ENCODE measurements at regions not wholly inside any gene's neighbourhood (a gene's known extent, or its start where the extent isn't known, plus 50 kb on each side); places are given as distances from the start of the nearest gene placed in this dataset.
A peak's percentile ranks its signal among the peaks of the same experiment; 100 is the strongest.

GRCh38 chr11:129613071-129613470, 202.6 kb upstream of the TMEM45B start:
- H3K27ac ChIP-seq, result no peak overlapping the region
- DNase-seq, result no peak
- intact Hi-C loops (cut with DNase I), result no loop called here

GRCh38 chr11:129614256-129614944, 201.2 kb upstream of the TMEM45B start:
- WGBS, 2 donors, result 51 to 56% methylated on average over 11 of the region's 11 CpGs
- Histone ChIP-seq H3K4me3 (replicated peaks in 1 of 3) (no peak overlapping the region), H3K36me3 (no peaks in the 10 kb centered on the region), H3K27me3 (no peaks in the 10 kb centered on the region), H3K27ac (no peak overlapping the region), H3K4me1 (peaks cover 15 to 16% of the 10 kb centered on the region in 2 donors), H3K9me3 (no peaks in the 10 kb centered on the region)
- no peak for TF ChIP-seq POLR2A (IDR thresholded peaks at IDR 0.05)
- TF ChIP-seq CTCF (IDR thresholded peaks at IDR 0.05), result no peak
- DNase-seq, result peak in 1 of 2 donors; percentile 19
- intact Hi-C loops (cut with DNase I), result no loop called here

More at GRCh38 chr11:129613071-129613470, 202.6 kb upstream of the TMEM45B start:
- Histone ChIP-seq H3K4me1 (peaks cover 15 to 16% of the 10 kb centered on the region in 2 donors), H3K27me3 (no peaks in the 10 kb centered on the region), H3K9me3 (no peaks in the 10 kb centered on the region), H3K4me3 (replicated peaks in 1 of 3) (no peak overlapping the region), H3K36me3 (no peaks in the 10 kb centered on the region)
- TF ChIP-seq POLR2A (IDR thresholded peaks at IDR 0.05), result no peak
- no peak for TF ChIP-seq CTCF (IDR thresholded peaks at IDR 0.05)
- WGBS, 2 donors, result 63 to 81% methylated on average over 3 of the region's 3 CpGs

GRCh38 chr11:129618046-129618569, 197.5 kb upstream of the TMEM45B start:
- 61 to 76% methylated on average over 22 to 26 of the region's 41 CpGs for WGBS, 2 donors

GRCh38 chr11:129620237-129621104, 195.2 kb upstream of the TMEM45B start:
- WGBS, 2 donors, result 59 to 68% methylated on average over 12 of the region's 12 CpGs

More at GRCh38 chr11:129618046-129618569, 197.5 kb upstream of the TMEM45B start:
- Histone ChIP-seq H3K4me3 (replicated peaks in 1 of 3) (no peak overlapping the region), H3K36me3 (no peaks in the 10 kb centered on the region), H3K27ac (no peak overlapping the region), H3K27me3 (no peaks in the 10 kb centered on the region), H3K9me3 (no peaks in the 10 kb centered on the region), H3K4me1 (peaks cover 4 to 5% of the 10 kb centered on the region in 2 donors)
- intact Hi-C loops (cut with DNase I), result no loop called here
- DNase-seq, result no peak
- no peak for TF ChIP-seq POLR2A (IDR thresholded peaks at IDR 0.05)
- no peak for TF ChIP-seq CTCF (IDR thresholded peaks at IDR 0.05)

More at GRCh38 chr11:129620237-129621104, 195.2 kb upstream of the TMEM45B start:
- TF ChIP-seq CTCF (IDR thresholded peaks at IDR 0.05), result no peak
- no peak for TF ChIP-seq POLR2A (IDR thresholded peaks at IDR 0.05)
- DNase-seq, result peak; percentile 26 to 47
- Histone ChIP-seq H3K4me1 (no peaks in the 10 kb centered on the region), H3K27ac (no peak overlapping the region), H3K27me3 (no peaks in the 10 kb centered on the region), H3K4me3 (replicated peaks in 1 of 3) (no peak overlapping the region), H3K9me3 (no peaks in the 10 kb centered on the region), H3K36me3 (no peaks in the 10 kb centered on the region)
- intact Hi-C loops (cut with DNase I), result no loop called here

Data from thyroid gland (tissue), 4 donors.